GM12891 (cell line): ENCODE measurements at regions not wholly inside any gene's neighbourhood (a gene's known extent, or its start where the extent isn't known, plus 50 kb on each side); places are given as distances from the start of the nearest gene placed in this dataset.

Source experiments
- PAX5 ChIP-seq: IDR thresholded peaks from 2 replicates; pipeline ENCODE4 v1.6.1; 2011; ENCODE audit warnings: low read length, moderate library complexity, mild to moderate bottlenecking; ENCODE audit not compliant: insufficient read depth, severe bottlenecking
- POLR2A ChIP-seq: IDR thresholded peaks from 2 replicates; pipeline ENCODE4 v1.6.1; 2011; ENCODE audit warnings: low read depth, low read length, control low read depth
- POLR2AphosphoS5 ChIP-seq: IDR thresholded peaks from 2 replicates; pipeline ENCODE4 v1.6.1; 2011; ENCODE audit warnings: low read depth, low read length, control low read depth
- SPI1 ChIP-seq: IDR thresholded peaks from 2 replicates; pipeline ENCODE4 v1.6.1; 2011; ENCODE audit warnings: low read depth, low read length, control low read depth
- TAF1 ChIP-seq: IDR thresholded peaks from 2 replicates; pipeline ENCODE4 v1.6.1; 2011; ENCODE audit warnings: low read depth, low read length, control low read depth

DNA sequence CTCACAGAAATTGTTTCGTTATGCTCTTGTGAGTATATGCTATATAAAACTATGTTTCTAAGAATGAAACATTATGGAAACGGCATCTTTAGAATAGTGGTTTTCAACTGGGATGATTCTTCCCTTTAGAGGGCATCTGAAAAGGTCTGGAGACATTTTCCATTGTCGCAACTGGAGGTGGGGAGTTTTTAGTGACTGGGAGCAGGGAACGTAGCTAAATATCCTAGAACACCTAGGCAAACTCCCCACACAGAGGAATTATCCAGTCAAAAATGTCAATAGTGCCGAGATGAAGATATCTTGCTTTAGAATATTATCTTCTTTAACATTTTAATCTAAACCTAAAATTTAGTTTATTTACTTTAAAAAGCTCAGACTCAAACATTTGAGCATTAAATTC lies 486.1 kb upstream of the FOXG1 start:
- no peak for TF ChIP-seq POLR2AphosphoS5
- no peak for TF ChIP-seq POLR2A
- TF ChIP-seq SPI1: no peak
- TF ChIP-seq TAF1: no peak
- no peak for TF ChIP-seq PAX5
